ENCODE measurements at regions not wholly inside any gene's neighbourhood (a gene's known extent, or its start where the extent isn't known, plus 50 kb on each side); places are given as distances from the start of the nearest gene placed in this dataset.

DNA sequence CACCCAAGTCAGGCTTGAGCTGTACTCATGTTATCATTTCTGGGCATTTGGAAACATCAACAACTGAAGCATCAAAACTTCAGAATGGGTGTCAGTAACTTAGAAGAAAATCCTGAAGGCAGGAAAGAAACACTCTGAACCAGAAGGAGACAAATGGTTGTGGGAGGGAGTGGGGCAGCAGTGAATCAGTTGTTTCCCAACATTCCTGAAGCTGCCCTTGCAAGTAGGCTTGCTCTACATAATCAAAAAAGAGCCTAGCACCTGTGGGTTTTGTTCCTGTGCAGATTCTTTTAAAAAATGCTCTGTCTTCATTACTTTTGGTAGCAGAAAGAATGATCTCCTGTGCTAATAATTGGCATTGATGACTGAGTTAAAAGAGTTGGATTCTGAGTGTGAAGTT is 424.2 kb upstream of the GRIA1 start:
- CTCF ChIA-PET, result interaction anchor here (1.2 kb wide), 1 partner anchor 899 kb away, joined by 3 read pairs; no protein-coding TSS in a partner anchor
- TF ChIP-seq, protein P1, sequence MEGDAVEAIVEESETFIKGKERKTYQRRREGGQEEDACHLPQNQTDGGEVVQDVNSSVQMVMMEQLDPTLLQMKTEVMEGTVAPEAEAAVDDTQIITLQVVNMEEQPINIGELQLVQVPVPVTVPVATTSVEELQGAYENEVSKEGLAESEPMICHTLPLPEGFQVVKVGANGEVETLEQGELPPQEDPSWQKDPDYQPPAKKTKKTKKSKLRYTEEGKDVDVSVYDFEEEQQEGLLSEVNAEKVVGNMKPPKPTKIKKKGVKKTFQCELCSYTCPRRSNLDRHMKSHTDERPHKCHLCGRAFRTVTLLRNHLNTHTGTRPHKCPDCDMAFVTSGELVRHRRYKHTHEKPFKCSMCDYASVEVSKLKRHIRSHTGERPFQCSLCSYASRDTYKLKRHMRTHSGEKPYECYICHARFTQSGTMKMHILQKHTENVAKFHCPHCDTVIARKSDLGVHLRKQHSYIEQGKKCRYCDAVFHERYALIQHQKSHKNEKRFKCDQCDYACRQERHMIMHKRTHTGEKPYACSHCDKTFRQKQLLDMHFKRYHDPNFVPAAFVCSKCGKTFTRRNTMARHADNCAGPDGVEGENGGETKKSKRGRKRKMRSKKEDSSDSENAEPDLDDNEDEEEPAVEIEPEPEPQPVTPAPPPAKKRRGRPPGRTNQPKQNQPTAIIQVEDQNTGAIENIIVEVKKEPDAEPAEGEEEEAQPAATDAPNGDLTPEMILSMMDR (IDR thresholded peaks at IDR 0.05; ENCODE audit: insufficient read depth, low read length, missing control alignments), result no peak
- no peak for DNase-seq (ENCODE audit: low read depth, low spot score)
- no peak overlapping the region for H3K4me3 ChIP-seq (ENCODE audit: low read depth, low read length)
- POLR2A ChIA-PET, result no interaction called here

- ChIA-PET CTCF (no interaction called here), POLR2A (no interaction called here)
- TF ChIP-seq, protein P1 (IDR thresholded peaks at IDR 0.05; ENCODE audit: insufficient read depth, low read length, missing control alignments), result no peak
- no peak for DNase-seq (ENCODE audit: low read depth, low spot score)
- no peak overlapping the region for H3K4me3 ChIP-seq (ENCODE audit: low read depth, low read length)
These were observed 422.6 kb upstream of the GRIA1 start for GRCh38 chr5:153067869-153068268.

DNA sequence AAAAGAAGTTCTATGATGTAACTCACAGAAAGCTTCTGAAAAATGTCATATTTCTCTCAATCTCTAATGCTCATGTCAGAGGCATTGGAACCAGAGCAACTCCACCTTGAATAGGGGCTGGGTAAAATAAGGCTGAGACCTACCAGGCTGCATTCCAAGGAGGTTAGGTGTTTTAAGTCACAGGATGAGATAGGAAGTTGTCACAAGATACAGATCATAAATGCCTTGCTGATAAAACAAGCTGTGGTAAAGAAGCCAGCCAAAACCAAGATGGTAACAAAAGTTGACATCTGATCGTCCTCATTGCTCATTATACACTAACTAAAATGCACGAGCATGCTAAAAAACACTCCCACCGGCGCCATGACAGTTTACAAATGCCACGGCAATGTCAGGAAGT is 411.1 kb upstream of the GRIA1 start:
- no peak for DNase-seq (ENCODE audit: low read depth, low spot score)
- CTCF ChIA-PET, result no interaction called here
- TF ChIP-seq, protein P1 (IDR thresholded peaks at IDR 0.05; ENCODE audit: insufficient read depth, low read length, missing control alignments), result no peak
- no peak overlapping the region for H3K4me3 ChIP-seq (ENCODE audit: low read depth, low read length)
- POLR2A ChIA-PET, result no interaction called here

DNA sequence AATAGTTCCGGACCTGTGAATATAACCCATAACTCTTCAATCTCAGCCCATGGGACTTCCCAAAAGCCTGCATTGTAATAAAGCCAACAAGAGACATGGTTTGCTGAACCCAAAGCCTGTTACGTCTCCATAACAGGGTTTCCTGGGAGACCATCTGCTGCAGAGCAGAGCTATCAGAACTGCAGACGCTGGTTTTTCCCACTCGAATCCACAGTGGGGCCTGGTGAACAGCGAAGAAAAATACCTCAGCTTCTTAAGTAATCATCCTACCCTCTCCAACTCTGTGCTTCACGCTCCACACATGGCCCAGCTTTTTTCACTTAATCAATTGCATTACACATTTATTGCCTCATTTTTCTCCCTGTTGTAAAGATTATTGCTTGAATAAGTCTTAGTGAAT is 409.5 kb upstream of the GRIA1 start:
- ChIA-PET CTCF (no interaction called here), POLR2A (no interaction called here)
- TF ChIP-seq, protein P1 (IDR thresholded peaks at IDR 0.05; ENCODE audit: insufficient read depth, low read length, missing control alignments), result no peak
- no peak overlapping the region for H3K4me3 ChIP-seq (ENCODE audit: low read depth, low read length)
- no peak for DNase-seq (ENCODE audit: low read depth, low spot score)

DNA sequence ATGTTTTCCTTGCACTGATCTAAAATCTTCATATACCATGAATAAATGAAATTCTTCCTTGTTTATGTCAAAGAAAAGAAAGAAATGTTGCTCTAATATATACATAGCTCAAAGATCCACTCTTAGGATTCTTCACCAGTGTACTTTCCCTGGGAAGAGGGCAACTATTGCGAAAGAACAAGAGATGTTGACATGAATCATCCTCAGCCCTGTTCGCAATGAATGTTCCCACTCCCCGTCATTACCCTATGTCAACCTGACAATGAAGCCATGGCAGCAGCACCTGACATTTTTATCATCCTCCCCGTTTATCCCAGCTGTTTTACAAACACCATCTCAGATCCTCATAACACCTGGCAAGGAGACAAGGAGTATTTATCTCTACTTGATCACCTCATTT is 409.1 kb upstream of the GRIA1 start:
- ChIA-PET CTCF (no interaction called here), POLR2A (no interaction called here)
- DNase-seq (ENCODE audit: low read depth, low spot score), result no peak
- TF ChIP-seq, protein P1 (IDR thresholded peaks at IDR 0.05; ENCODE audit: insufficient read depth, low read length, missing control alignments), result no peak
- no peak overlapping the region for H3K4me3 ChIP-seq (ENCODE audit: low read depth, low read length)

GRCh38 chr5:153084511-153084910 is 406.0 kb upstream of the GRIA1 start:
- no peak overlapping the region for H3K4me3 ChIP-seq (ENCODE audit: low read depth, low read length)
- POLR2A ChIA-PET, result no interaction called here
- CTCF ChIA-PET, result no interaction called here
- TF ChIP-seq, protein P1 (IDR thresholded peaks at IDR 0.05; ENCODE audit: insufficient read depth, low read length, missing control alignments), result no peak
- DNase-seq (ENCODE audit: low read depth, low spot score), result no peak
